Astrocyte of the cerebellum (primary cell): ENCODE measurements at regions not wholly inside any gene's neighbourhood (a gene's known extent, or its start where the extent isn't known, plus 50 kb on each side); places are given as distances from the start of the nearest gene placed in this dataset.
"Not testable (repeated sequence)": the region's sequence is repeated elsewhere in the genome, so short reads cannot be mapped to it uniquely, and the experiment has no call there.

Experiments
- DNase-seq: peaks from one replicate; pipeline ENCODE4 v3.0.0-alpha.2; 2011; ENCODE audit warnings: low read depth
- H3K4me3 ChIP-seq: 2 replicates; pipeline ENCODE4 v1.5.1; 2011; ENCODE audit warnings: mild to moderate bottlenecking, low read depth, low read length, moderate library complexity
- CTCF ChIP-seq: IDR thresholded peaks from 2 replicates; pipeline ENCODE4 v1.5.1; 2012; ENCODE audit warnings: low read length, low read depth, moderate library complexity, mild to moderate bottlenecking; ENCODE audit errors: missing control alignments
- in situ Hi-C: cut with HindIII; loops from 2 replicates; pipeline ENCODE4 v1.10.0; 2017; ENCODE audit warnings: low sequenced_read_pairs

DNA sequence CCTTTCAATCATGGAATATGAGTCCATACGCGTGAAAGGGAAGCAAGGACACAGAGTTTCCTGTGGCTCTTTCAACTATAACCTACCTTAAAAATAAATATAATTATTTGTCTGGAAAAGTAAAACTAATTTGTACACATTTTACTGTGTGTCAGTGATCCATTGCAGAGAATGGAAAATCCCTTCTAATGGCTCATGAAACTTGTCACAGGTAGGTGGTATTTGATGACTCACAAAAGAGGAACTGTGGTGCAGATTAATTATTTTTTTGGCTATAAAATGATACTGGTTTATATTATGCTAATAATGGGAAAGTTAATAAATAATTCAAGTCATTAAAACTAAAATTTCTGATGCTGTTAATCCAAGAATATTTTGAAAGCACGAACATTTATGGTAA, 792.2 kb downstream of the METTL15 start:
- TF ChIP-seq CTCF = no peak
- in situ Hi-C loops = no loop called here

GRCh38 chr11:28899706-28900105, 791.5 kb downstream of the METTL15 start:
- no peak overlapping the region for H3K4me3 ChIP-seq
- in situ Hi-C loops = no loop called here
- DNase-seq = no peak
- TF ChIP-seq CTCF = no peak

More for the DNA sequence above, 792.2 kb downstream of the METTL15 start:
- no peak for DNase-seq
- H3K4me3 ChIP-seq = no peak overlapping the region

- in situ Hi-C loops, H3K4me3 ChIP-seq: not testable (repeated sequence)
Observed at GRCh38 chr11:28890601-28891040, 782.4 kb downstream of the METTL15 start.

GRCh38 chr11:28887681-28888080, 779.5 kb downstream of the METTL15 start:
- no peak overlapping the region for H3K4me3 ChIP-seq
- no peak for DNase-seq
- in situ Hi-C loops = no loop called here
- TF ChIP-seq CTCF = no peak

More at GRCh38 chr11:28890601-28891040, 782.4 kb downstream of the METTL15 start:
- not testable (repeated sequence) for DNase-seq

GRCh38 chr11:28879869-28880268, 771.7 kb downstream of the METTL15 start:
- in situ Hi-C loops = no loop called here
- TF ChIP-seq CTCF = no peak
- no peak for DNase-seq
- H3K4me3 ChIP-seq = no peak overlapping the region

DNA sequence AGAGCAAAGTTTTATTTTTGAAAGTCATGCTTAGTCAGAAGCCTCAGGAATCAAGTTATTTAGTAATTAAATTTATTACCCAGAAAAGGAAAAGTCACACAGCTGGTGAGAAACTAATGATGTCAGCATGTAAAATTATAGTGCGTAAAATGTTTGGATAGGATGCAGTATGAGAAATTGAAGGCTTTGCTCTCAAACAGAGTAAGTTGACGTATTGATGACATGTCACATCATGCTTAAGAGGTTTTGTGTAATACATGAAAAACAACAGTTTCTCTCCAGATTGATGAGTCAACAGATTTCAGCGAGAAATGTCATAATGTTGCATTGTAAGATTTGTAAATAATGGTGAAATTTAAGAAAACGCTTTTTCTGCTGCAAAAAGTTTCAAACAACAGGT, 769.8 kb downstream of the METTL15 start:
- in situ Hi-C loops = no loop called here
- TF ChIP-seq CTCF = no peak
- no peak overlapping the region for H3K4me3 ChIP-seq
- no peak for DNase-seq

DNA sequence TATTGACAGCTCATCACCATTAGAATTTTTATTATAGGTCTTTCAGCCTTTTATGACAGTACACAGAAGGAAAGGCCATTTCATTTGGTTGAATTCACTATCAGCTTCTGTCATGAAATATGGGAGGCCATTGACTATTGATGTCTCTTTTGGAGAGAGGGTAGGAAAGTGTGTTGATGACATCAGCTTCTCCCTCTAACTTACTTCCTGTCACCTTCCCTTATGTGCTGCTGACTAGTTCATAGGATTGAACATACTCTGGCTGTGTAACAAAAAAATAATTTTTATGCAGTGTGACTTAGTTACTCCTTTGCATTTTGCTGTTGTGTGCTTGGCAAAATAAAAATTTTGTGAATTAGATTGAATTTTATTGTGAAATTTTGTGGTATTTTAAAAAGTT, 769.2 kb downstream of the METTL15 start:
- DNase-seq = no peak
- in situ Hi-C loops = no loop called here
- no peak for TF ChIP-seq CTCF
- H3K4me3 ChIP-seq = no peak overlapping the region
